HUDEP-2 (cell line): ENCODE measurements at regions not wholly inside any gene's neighbourhood (a gene's known extent, or its start where the extent isn't known, plus 50 kb on each side); places are given as distances from the start of the nearest gene placed in this dataset.
"Not testable (repeated sequence)": the region's sequence is repeated elsewhere in the genome, so short reads cannot be mapped to it uniquely, and the experiment has no call there.

Source experiments
- DNase-seq, 76 experiments: peaks; one replicate each; lab custom pipeline; 2025; ENCODE audit not compliant: unreplicated experiment in 76 of 76; lab: John Stamatoyannopoulos, UW

DNA sequence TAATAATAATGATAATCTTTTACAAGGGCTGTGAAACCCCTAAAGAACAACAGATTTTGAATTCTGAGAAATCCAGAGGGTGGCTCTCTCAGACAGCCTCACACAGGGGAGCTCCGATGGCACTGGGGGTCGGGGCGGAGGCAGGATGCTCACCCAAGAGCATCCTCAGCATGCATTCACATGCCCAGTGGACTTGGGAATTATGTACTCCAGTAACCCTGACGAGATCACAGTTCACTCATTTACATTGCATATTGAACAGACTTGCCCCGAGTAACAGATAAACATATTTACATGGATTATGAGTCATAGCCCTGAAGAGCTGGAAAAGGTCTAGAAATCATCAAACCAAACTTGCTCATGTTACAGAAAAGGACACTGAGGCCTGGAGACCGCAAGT lies 482.7 kb upstream of the JARID2 start:
- DNase-seq: no peak

DNA sequence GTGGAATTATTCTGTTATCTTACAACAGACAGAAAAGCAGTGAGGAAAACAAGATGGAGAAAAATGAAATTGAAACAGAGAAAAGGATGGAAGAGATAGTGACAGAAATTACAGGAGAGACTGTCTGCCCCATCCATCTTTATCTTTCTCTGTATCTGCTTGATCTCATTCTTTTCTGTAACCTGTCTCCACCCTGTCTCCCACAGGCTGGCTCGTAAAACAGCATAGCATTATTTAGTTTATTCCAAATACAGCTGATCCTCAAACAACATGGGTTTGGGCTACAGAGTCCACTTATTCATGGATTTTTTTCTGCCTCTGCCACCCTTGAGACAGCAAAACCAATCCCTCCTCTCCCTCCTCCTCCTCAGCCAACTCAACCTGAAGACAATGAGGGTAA lies 482.3 kb upstream of the JARID2 start:
- DNase-seq: no peak

DNA sequence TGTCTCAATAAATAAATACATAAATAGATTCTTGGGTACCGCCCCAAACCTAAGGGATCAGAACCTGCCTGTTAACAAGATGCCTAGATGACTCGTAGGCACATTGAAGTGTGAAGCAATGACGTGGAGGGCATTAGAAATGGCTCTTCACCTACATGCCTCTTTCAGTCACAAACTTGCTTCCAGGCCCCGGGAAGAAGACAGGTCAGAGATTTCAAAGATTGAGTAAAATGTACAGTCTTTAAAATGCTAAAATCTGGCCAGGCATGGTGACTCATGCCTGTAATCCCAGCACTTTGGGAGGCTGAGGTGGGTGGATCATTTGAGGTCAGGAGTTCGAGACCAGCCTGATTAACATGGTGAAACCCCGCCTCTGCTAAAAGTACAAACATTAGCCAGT lies 480.8 kb upstream of the JARID2 start:
- DNase-seq: no peak

DNA sequence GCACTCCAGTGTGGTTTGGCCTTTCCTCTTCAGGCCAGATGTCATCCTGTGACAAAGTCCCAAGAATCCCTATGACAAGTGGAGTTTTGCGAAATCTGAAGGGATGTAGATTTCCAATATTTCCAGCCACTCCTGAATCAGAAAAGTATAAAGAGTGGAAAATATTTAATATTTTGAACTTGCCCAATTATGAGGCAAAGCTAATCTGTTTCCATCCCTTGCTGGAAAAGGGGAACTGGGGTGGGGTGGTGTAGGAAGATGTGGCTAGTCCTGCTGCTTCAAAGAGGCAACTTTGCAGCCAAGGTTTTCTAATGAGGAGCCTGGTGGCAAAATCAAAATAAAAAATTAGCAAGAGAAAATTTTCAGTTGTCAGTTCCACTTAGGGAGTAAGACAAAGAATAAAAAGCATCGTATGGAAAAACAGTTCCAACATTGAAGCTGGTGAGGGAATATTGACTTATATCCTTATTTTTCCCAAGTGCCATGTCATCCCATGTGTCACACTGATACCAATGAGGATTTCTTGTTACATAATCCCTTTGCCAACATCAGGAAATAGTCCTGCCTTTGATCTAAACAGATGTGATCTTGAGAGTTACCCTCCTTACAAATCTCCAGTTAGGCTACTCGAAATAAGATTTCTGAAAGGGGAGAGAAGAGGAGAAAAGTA lies 480.0 kb upstream of the JARID2 start:
- DNase-seq: no peak

DNA sequence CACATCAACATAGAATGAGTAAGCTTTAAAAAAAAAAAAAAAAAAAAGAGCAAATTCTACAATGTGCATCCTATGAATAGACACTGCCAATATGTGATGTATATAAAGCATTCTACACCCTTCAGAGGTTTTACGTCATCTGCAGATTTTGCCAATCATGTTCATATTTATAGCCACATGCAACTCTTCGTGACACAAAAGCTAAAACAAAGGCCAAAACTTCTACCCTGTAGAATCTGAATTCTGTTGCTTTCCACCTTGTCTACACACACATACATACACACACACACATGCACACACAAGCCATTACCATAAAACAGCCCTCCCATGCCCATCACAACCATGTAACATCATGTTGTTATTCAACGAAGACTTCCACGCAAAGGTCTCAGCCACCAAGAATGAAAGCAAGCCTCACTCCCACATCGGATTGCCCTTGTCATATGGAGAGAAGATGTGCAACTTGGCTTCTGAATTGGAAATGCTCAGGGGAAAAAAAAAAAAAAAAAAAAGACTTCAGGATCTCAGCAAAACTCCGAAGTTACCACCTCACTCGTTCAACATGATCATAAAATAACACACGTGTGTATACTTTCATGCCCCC lies 479.4 kb upstream of the JARID2 start:
- no peak for DNase-seq

DNA sequence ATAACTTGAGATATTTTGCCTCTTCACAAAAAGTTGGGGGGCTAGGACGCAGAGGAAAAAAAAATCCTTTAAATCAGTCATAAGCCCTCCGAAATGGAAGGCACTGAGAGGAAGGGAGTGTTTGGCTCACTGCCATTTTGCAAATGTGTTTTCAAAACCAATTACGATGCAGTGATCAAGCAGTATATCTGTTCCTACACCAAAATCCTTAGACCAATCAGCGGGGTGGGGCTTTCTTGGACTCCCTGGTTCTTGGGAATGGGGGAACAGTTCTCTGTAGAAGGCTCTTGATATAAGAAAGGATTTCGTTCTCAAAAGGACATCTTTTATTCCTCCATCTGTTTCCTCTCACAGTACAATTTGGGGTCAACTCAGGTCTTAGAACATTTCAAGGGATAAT lies 478.6 kb upstream of the JARID2 start:
- no peak for DNase-seq

DNA sequence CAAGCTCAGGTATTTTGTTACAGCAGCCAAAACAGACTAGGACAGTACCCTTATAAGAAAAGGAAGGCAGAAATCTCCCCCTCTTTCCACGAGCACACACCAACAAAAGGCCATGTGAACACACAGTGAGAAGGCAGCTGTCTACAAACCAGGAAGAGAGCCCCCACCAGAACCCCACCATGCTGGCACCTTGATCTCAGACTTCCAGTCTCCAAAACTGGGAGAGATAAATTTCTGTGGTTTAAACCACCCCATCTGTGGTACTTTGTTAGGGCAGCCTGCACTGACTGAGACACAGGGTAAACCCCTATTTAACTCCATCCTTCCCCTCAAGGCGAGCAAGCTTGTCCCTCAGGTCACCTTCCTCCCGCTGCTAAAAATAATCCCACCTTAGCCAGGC lies 475.8 kb upstream of the JARID2 start:
- no peak for DNase-seq

DNA sequence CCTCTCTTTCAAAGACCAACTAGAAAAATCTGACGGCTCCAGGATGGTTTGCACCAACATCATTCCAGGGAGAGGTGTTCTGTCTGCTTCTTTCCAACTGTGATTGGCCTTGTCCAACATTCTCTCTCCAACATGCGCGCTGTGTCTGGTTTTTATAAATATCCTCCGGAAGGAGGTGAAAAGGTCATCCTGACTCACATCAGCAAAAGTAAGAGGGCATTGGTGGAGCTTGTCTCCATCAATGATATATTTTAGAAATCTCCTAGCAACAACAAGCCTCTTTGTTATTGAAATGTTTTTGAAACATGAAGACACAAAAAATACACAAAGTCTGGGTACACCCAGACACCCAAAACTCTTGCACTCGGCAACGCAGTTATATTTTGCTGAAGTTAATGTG lies 475.3 kb upstream of the JARID2 start:
- no peak for DNase-seq

DNA sequence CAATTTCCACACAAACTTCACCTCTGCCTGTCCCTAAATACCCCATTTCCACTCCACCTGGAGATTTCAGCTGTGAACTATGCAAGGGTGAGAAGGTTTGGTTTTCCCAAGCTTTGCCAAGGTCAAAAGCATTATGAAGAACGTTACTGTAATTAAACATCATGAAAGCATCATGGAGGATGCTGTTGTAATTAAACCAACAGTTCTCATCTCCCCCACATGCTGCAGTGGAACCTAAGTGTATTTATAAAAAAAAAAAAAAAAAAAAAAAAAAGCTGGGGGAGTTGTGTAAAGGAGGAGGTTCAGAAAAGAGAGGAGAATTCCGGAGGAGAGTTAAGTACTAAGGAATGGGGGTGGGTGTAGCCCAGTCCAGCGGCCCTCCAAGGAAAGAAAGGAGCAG lies 474.9 kb upstream of the JARID2 start:
- no peak for DNase-seq

DNA sequence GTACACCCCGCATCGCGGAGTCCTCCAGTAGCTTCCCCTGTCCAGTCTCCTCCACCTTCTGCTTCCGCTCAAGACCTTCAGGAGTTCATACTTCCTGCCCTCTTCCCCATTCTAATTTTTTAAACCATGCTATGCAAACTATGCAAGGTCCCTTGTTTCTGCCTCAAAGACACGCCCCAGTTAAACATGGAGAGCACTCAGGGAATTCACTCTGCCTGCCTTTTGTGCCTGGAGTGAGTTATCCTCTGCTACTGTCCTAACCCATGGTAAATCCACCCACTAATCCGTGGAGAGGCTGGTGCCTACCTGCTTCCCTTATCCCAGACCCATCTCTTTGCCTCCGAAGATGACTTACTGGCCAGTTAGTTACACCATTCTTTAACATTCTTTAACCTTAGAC lies 473.7 kb upstream of the JARID2 start:
- no peak for DNase-seq

DNA sequence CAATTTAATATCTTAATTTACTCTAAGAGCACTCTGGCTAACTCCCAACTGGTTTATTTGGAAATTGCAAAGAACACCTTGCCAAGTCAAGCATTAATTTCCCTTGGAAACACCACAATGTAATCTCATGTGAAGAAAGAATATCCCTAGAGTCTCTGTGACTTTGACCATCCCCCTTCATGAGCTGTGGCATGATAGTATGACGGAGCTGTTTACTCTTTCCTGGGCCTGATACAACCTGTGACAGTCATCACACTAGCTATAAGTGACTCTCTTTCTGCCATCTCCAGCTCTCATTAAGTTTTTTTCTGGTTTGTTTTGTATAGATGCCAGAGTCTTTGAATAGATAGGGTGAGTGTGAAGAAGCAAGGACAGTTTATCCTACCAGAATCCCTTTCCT lies 470.3 kb upstream of the JARID2 start:
- no peak for DNase-seq

DNA sequence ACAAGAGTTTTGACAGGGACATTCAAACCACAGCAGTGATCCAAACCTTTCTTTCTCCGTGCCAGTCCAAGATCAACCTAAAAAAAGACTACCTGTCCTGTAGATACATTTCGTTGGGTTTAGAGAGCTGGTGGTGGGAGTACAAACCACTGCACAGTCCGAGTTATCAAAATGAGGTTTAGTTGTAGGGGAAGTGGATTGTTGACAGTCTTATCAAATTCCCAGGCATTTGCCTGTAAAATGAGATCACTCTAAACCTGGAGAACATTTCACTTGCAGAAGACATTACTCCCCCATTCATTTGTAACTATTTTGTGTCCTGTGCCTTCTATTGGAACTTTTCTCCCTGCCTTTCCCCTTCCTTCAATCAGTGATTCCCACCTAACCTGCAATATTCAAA lies 469.6 kb upstream of the JARID2 start:
- DNase-seq: no peak

DNA sequence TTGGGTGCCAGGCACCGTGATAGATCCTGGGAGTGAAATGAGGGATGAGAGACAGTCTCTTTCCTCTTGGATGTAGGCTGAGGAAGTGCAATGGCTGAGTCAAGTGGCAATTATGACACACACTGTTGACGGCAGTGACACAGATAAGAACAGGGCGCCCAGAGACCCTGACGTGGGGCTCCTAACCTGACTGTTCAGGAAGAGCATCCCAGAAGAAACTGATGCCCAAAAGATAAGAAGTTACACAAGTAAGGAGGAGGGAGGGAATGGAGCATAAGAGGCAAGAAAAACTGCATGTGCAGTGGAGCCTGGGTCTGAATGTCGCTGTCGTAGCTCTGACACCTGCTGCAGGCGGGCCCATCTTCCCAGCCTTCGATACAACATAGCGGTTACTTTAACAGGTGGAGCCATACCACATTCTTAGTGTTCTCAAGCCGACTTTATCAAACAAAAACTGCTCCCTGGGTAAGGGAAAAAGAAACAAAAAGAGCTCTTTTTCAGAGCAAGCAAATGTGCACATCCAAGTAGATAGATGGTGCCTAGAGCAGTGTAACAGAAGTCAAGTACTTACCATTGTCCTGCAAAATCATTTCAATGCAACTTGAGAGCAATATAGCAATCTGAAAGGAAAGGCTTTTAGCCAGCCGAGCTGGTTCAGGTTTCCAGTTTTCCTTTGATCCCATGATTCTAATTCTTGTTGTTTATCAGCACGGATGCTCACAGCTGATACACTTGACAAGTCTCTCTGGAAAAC lies 463.9 kb upstream of the JARID2 start:
- no peak for DNase-seq

DNA sequence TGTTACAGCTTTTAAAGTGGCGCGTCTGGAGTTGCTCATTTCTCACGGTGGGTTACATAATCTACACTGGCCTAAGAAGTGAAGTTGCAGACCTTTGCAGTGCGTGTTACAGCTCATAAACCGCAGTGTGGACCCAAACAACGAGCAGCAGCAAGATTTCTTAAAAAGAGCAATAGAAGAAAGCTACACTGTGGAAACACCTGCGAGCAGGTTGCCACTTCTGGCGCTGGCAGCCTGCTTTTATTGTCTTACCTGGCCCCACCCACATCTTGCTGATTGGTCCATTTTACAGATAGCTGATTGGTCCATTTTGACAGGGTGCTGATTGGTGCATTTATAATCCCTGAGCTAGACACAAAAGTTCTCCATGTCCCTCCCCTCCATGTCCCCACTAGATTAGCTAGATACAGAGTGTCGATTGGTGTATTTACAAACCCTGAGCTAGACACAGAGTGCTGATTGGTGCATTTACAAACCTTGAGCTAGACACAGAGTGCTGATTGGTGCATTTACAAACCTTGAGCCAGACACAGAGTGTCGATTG lies 462.9 kb upstream of the JARID2 start:
- DNase-seq: not testable (repeated sequence)

DNA sequence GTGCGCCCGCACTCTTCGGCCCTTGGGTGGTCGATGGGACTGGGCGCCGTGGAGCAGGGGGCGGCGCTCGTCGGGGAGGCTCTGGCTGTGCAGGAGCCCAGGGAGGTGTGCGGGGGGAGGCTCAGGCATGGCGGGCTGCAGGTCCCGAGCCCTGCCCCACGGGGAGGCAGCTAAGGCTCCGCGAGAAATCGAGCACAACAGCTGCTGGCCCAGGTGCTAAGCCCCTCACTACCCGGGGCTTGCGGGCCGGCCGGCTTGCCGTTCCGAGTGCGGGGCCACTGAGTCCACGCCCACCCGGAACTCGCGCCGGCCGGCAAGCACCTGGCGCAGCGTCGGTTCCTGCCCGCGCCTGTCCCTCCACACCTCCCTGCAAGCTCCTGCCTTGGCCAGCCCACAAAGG lies 462.3 kb upstream of the JARID2 start:
- no peak for DNase-seq

DNA sequence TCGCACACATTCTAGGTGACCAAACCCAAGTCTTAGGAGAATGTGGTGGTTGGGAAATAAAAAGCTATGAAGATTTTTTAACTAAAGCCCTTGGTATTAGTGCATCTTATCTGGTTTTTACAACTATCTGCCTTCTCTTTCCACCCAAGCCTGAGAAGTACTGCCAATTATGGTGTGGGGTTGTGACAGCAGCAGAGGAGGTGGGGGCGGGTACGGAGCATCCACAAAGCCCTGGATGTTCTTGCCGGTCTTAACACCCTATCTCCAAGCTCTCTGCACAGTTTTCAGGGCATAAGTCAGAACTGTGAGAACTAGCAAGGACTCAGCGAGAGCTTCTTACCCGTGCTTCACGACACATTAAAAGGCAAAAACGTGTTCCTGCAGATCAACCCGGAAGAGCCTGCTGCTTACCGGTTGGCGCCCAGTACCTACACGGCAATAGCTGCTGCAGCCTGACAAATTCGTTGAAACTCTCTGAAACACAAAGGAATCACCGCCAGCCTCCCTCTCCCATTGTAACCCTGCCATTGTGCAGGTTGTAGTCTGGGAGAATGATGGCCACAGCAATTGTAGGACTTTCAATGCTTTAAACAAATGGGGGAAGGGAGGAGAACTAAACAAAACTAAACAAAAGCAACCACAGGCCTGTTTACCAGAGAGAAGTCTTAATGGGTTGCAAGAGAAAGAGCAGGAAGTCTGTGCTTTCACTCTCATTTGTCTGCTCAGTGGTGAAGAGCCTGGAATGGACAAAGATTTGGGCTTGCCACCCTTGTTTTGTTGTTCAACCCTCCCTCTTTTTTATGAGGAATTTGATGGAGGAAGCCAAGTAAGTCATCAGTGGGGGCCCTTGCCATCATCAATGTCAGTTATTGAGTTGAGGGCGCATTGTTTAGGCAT lies 461.0 kb upstream of the JARID2 start:
- DNase-seq: no peak

DNA sequence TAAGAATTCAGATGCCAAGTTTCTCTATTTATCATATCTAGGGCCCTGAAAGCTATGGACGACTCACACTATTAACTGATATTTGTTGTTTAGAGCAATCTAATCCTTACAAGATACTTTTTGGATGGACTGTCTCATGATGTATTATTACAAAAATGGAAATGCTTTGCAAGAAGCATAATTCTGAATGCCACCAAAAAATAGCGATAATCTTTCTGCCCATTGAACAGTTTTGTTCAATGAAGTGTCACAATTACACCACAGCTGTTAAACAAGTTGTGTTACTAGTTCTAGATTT lies 460.4 kb upstream of the JARID2 start:
- no peak for DNase-seq

DNA sequence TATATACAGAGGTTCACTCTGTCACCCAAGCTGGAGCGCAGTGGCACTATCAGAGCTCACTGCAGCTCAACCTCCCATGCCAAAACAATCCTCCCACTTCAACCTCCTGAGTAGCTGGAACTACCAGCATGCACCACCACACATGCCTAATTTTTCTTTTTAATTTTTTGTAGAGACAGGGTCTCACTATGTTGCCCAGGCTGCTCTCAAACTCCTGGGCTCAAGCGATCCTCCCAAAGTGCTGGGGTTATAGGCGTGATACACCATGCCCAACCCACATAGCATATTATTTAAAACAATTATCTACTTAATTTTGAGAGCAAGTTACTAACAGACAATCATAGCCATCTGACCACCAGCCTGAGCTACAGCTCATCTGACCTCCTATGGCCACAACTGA lies 459.9 kb upstream of the JARID2 start:
- DNase-seq: no peak

DNA sequence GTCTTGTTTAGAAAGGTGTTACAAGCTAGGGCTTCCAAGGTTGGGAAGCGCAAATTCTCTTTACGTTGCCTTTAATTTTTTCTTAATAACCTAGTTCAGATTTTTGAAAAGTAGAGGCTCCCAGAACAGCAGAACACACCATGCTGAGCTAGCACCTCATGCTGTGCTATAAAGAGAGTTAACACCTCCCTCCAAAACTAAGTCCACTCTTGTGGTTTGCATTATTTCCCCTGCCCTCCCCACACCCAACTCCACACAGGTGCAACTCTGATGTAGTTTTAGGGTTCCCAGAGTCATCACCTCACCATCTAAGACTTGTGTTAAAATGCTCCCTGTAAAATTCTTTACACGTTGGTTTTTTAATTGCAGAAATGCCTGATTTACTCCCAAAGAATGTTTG lies 459.4 kb upstream of the JARID2 start:
- DNase-seq: no peak

DNA sequence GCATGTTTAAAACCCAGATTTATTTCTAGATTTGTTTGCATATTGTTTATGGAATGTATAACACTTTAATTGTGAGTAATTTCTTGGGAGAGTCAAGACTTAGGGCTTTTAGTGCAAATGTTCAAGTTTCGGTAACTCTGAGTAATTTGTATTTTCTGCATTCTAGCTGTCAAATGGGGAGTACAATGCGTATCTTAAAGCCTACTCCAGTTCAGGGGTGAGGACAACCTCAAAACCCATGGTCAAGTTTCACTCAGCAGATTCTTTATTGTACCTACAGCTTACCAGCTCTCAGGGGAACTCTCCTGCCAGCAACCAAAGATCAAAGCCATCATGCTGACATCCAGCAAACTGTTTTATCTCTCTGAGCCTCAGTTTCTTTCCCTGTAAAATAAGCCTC lies 458.6 kb upstream of the JARID2 start:
- no peak for DNase-seq

DNA sequence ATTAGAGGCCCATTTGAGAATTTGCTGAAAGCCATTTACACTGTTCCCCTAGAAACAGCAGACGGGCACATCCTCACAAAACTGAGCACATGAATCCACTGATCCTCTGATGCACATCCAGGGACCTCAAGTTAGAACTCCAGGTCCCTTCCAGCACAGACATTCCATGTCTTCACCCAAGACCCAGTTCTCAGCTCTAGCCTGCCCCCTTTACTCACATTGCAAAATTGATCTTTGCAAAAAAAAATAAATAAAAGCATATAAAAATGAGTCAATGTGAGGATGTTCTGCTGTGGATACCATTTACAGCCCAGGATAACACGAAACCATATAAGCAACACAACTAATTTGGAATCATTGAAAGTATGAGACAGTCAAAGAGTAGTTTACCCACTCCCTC lies 458.2 kb upstream of the JARID2 start:
- no peak for DNase-seq
